ENCODE measurements at regions not wholly inside any gene's neighbourhood (a gene's known extent, or its start where the extent isn't known, plus 50 kb on each side); places are given as distances from the start of the nearest gene placed in this dataset.

- no peak for TF ChIP-seq CTCF (IDR thresholded peaks at IDR 0.05; ENCODE audit: low read depth, low read length)
- no peak overlapping the region for H3K4me3 ChIP-seq (replicated peaks in 1 of 2; ENCODE audit: low read depth in 2 of 2, low read length in 2 of 2)
- DNase-seq (ENCODE audit: low read depth in 2 of 2) = peak in 1 of 2 donors; percentile 30
Observed at GRCh38 chr1:198400063-198400462, 140.4 kb downstream of the ATP6V1G3 start.

DNA sequence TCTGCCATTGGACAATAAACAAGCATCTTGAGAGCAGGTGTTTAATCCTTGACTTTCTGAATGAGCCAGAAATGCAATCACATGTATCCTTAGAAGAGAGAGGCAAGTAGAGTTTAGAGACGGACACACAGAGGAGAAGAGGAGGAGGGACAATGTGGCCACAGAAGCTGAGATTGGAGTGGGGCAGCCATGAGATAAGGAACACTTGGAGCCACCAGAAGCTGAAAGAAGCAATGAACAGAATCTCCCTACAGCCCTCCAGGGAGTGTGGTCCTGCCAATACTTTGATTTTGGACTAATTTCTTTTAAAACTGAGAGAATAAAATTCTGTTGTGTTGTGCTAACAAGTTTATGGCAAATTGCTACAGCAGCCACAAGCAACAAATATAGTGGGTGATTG lies 141.0 kb downstream of the ATP6V1G3 start:
- no peak overlapping the region for H3K4me3 ChIP-seq (replicated peaks in 1 of 2; ENCODE audit: low read depth in 2 of 2, low read length in 2 of 2)
- no peak for TF ChIP-seq CTCF (IDR thresholded peaks at IDR 0.05; ENCODE audit: low read depth, low read length)
- no peak for DNase-seq (ENCODE audit: low read depth in 2 of 2)

DNA sequence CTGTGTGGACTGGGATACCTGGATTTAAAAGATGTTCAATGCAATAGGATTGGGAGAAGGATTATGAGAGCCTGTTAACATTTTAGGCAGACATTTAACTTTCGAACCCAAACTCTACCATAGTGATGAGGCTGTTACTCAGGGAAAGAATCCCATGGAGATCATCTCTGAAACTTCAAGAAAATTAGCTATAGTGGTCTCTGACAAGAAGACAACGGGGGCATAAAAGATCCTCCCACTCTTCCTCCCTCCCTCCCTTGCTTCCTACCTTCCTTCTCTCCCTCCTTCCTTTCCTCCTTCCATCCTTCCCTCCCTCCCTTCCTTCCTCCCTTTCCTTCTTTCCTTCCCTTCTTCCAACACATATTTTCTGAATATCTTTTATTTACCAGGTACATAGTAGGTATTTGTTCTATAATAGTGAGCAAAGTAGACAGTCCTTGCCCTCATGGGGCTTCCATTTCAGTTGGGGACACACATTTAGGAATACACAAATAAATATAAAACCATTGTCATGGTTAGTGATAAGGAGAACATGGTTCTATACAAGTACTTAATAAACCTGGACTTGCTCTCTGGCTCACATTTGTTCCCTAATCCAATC lies 143.2 kb downstream of the ATP6V1G3 start:
- H3K4me3 ChIP-seq (replicated peaks in 1 of 2; ENCODE audit: low read depth in 2 of 2, low read length in 2 of 2) = no peak overlapping the region
- DNase-seq (ENCODE audit: low read depth in 2 of 2) = no peak
- no peak for TF ChIP-seq CTCF (IDR thresholded peaks at IDR 0.05; ENCODE audit: low read depth, low read length)

GRCh38 chr1:198391393-198392020 lies 149.0 kb downstream of the ATP6V1G3 start:
- DNase-seq (ENCODE audit: low read depth in 2 of 2) = no peak
- no peak for TF ChIP-seq CTCF (IDR thresholded peaks at IDR 0.05; ENCODE audit: low read depth, low read length)
- no peak overlapping the region for H3K4me3 ChIP-seq (replicated peaks in 1 of 2; ENCODE audit: low read depth in 2 of 2, low read length in 2 of 2)

DNA sequence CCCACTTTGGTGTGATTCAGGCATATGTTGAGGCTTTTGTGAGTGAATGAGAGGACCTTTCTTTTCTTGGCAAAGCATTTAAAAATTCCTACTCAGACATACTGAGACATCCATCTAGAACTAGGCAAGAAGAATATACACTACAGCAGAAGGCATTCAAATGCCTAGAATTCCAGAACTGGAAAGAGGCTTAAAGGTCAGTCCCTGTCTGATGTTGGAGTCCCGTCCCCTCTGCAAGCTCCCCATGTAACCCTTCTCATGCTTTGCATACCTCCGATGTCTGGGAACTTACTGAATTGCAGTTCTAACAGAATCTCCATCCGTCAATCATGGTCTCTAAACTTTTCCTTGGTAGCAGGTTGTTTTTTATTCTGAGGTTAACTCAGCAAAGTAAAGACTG lies 152.9 kb downstream of the ATP6V1G3 start:
- no peak for TF ChIP-seq CTCF (IDR thresholded peaks at IDR 0.05; ENCODE audit: low read depth, low read length)
- no peak overlapping the region for H3K4me3 ChIP-seq (replicated peaks in 1 of 2; ENCODE audit: low read depth in 2 of 2, low read length in 2 of 2)
- DNase-seq (ENCODE audit: low read depth in 2 of 2) = peak; percentile 2 to 29

DNA sequence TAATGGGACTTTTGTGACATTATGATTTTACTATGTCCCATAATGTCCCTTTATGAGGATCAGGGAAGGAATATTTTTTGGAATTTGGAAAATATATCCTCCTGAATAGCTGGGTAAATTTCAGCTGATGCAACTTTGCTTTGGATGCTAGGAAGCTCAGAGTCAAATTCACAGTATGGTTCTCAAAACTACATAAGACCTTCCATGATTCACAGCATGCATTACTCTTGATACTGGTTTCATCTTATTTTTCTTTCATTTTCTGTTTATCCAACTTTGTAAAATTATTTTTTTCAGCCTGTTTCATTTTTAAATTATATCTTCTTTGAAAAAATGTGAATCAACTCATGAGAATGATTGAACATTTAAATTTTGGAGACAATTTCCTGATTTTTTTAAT lies 160.2 kb downstream of the ATP6V1G3 start:
- H3K4me3 ChIP-seq (replicated peaks in 1 of 2; ENCODE audit: low read depth in 2 of 2, low read length in 2 of 2) = no peak overlapping the region
- no peak for TF ChIP-seq CTCF (IDR thresholded peaks at IDR 0.05; ENCODE audit: low read depth, low read length)
- no peak for DNase-seq (ENCODE audit: low read depth in 2 of 2)

- TF ChIP-seq CTCF (IDR thresholded peaks at IDR 0.05; ENCODE audit: low read depth, low read length) = no peak
- no peak overlapping the region for H3K4me3 ChIP-seq (replicated peaks in 1 of 2; ENCODE audit: low read depth in 2 of 2, low read length in 2 of 2)
- no peak for DNase-seq (ENCODE audit: low read depth in 2 of 2)
Observed at GRCh38 chr1:198377702-198378101, 162.8 kb downstream of the ATP6V1G3 start.
